RWPE1 (cell line): ENCODE measurements at regions not wholly inside any gene's neighbourhood (a gene's known extent, or its start where the extent isn't known, plus 50 kb on each side); places are given as distances from the start of the nearest gene placed in this dataset.

Experiments
- CTCF ChIA-PET: fragments of 350-600 bp; sonication (Branson Sonifier 250); formaldehyde crosslinking; extraction: SDS; loops from one replicate; lab custom pipeline; 2021; lab: Yijun Ruan, JAX
- POLR2A ChIA-PET: fragments of 400-600 bp; formaldehyde crosslinking; extraction: SDS; loops from one replicate; lab custom pipeline; 2020; ENCODE audit warnings: antibody characterized with exemption; ENCODE audit not compliant: low non-redundant PET; lab: Yijun Ruan, JAX
- DNase-seq: peaks from one replicate; pipeline ENCODE4 v3.0.0; 2012; ENCODE audit warnings: low spot score
- H3K27ac ChIP-seq: fragments of 450-650 bp; 2 replicates; pipeline ENCODE4 v1.5.1; 2017
- CTCF ChIP-seq: fragments of 450-650 bp; conservative IDR thresholded peaks from 2 replicates; pipeline ENCODE4 v1.5.1; 2017; ENCODE audit warnings: low read depth, mild to moderate bottlenecking

GRCh38 chr21:39062196-39062595, 121.1 kb downstream of the PSMG1 start:
- DNase-seq = no peak
- H3K27ac ChIP-seq = no peak overlapping the region; the same call in 1 of the 2 replicates
- CTCF ChIA-PET = interaction anchor here (0.6 kb wide), 1 partner anchor 9 kb away, joined by 3 read pairs; no protein-coding TSS in a partner anchor
- TF ChIP-seq CTCF = no peak
- POLR2A ChIA-PET = no interaction called here

GRCh38 chr21:39061766-39062165, 121.5 kb downstream of the PSMG1 start:
- ChIA-PET CTCF (interaction anchor here (0.6 kb wide), 1 partner anchor 9 kb away, joined by 3 read pairs; no protein-coding TSS in a partner anchor), POLR2A (no interaction called here)
- no peak for DNase-seq
- H3K27ac ChIP-seq = no peak overlapping the region; the same call in 1 of the 2 replicates
- TF ChIP-seq CTCF = no peak

- POLR2A ChIA-PET = no interaction called here
- no peak overlapping the region for H3K27ac ChIP-seq
- DNase-seq = no peak
- CTCF ChIA-PET = interaction anchor here (0.8 kb wide), 1 partner anchor 298 kb away, joined by 6 read pairs; no protein-coding TSS in a partner anchor
- no peak for TF ChIP-seq CTCF
Observed at GRCh38 chr21:39060485-39061083, 122.7 kb downstream of the PSMG1 start.

- no peak for TF ChIP-seq CTCF
- DNase-seq = no peak
- peak overlapping the region; percentile 18; the same call in 1 of the 2 replicates for H3K27ac ChIP-seq
- ChIA-PET CTCF (no interaction called here), POLR2A (no interaction called here)
Observed at GRCh38 chr21:39057121-39057520, 126.1 kb downstream of the PSMG1 start.

GRCh38 chr21:39056636-39057035, 126.6 kb downstream of the PSMG1 start:
- no peak for TF ChIP-seq CTCF
- ChIA-PET CTCF (no interaction called here), POLR2A (no interaction called here)
- DNase-seq = no peak
- H3K27ac ChIP-seq = no peak overlapping the region

GRCh38 chr21:39055167-39055767, 128.0 kb downstream of the PSMG1 start:
- POLR2A ChIA-PET = no interaction called here
- CTCF ChIA-PET = no interaction called here
- DNase-seq = no peak
- no peak for TF ChIP-seq CTCF
- H3K27ac ChIP-seq = no peak overlapping the region
